Heart left ventricle (tissue), 13 donors: ENCODE measurements at regions not wholly inside any gene's neighbourhood (a gene's known extent, or its start where the extent isn't known, plus 50 kb on each side); places are given as distances from the start of the nearest gene placed in this dataset.
"Not testable (repeated sequence)": the region's sequence is repeated elsewhere in the genome, so short reads cannot be mapped to it uniquely, and the experiment has no call there.

ENCODE experiments used
- POLR2A ChIP-seq, 2 donors: fragments of 450-650 bp; IDR thresholded peaks; one replicate each; pipeline ENCODE4 v1.6.1; 2017; ENCODE audit warnings: antibody characterized with exemption in 2 of 2, mild to moderate bottlenecking in 2 of 2, moderate library complexity in 2 of 2
- TF ChIP-seq, protein P1 (sequence below), 12 donors: fragments of 200-600 bp; sonication (generic) in 4 of 12; IDR thresholded peaks; one replicate each; pipeline versions ENCODE4 v1.5.0 to v1.8.0; 2018 to 2022; ENCODE audit warnings: antibody characterized with exemption in 12 of 12, mild to moderate bottlenecking in 5 of 12
- donor health status: ischemic (EF 13 %, LVEDD 7.1; RV severe dilation, severe dysfunction).
- donor health status: DM: no; HTN: yes; CAD: no.
- donor health status: DM: no; HTN: no; CAD: no.
- donor health status: ischemic (EF 25% LVEDD 6.9; RV normal size, moderate dysfunction).
- donor health status: ischemic (EF 25% LVEDD 5.7; RV mildly dilated, moderate dysfunction).
- donor health status: ischemic (EF 35%, LVEDD 5.7; RV mildly dilated, moderate dysfunction).
- donor health status: nonischemic (EF 11% LVEDD 7.7; RV severe dilation, severe dysfunction).
- donor health status: DM: yes; HTN: yes; CAD: no.
- donor health status: PGD.
- donor health status: ischemic (EF 29% LVEDD 5.4; RV normal size, mild dysfunction).
- donor health status: nonischemic (EF 23%, LVEDD 6.1; RV moderate dilation, normal function).

GRCh38 chr10:56441337-56441736 is 80.3 kb upstream of the ZWINT start:
- TF ChIP-seq POLR2A (IDR thresholded peaks at IDR 0.05), result not testable (repeated sequence)
- TF ChIP-seq, protein P1, sequence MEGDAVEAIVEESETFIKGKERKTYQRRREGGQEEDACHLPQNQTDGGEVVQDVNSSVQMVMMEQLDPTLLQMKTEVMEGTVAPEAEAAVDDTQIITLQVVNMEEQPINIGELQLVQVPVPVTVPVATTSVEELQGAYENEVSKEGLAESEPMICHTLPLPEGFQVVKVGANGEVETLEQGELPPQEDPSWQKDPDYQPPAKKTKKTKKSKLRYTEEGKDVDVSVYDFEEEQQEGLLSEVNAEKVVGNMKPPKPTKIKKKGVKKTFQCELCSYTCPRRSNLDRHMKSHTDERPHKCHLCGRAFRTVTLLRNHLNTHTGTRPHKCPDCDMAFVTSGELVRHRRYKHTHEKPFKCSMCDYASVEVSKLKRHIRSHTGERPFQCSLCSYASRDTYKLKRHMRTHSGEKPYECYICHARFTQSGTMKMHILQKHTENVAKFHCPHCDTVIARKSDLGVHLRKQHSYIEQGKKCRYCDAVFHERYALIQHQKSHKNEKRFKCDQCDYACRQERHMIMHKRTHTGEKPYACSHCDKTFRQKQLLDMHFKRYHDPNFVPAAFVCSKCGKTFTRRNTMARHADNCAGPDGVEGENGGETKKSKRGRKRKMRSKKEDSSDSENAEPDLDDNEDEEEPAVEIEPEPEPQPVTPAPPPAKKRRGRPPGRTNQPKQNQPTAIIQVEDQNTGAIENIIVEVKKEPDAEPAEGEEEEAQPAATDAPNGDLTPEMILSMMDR (IDR thresholded peaks at IDR 0.05), result not testable (repeated sequence)
